HepG2 (cell line): ENCODE measurements at regions not wholly inside any gene's neighbourhood (a gene's known extent, or its start where the extent isn't known, plus 50 kb on each side); places are given as distances from the start of the nearest gene placed in this dataset.

Experiments
- ATAC-seq: fragments of 200-7000 bp; cut with Tn5 transposase; 3 replicates; pipeline ENCODE4 v1.9.1; 2020; ENCODE audit warnings: mild to moderate bottlenecking, moderate library complexity
- BruUV-seq: library from RNA; stranded (reverse); fragments of 400-500 nt; replicated peaks from 2 replicates; lab custom pipeline; 2021; lab: Mats Ljungman, UMichigan
- CTCF ChIA-PET: fragments of 300-600 bp; formaldehyde crosslinking; extraction: SDS; loops from one replicate; lab custom pipeline; 2021; ENCODE audit warnings: low total read pairs, inconsistent platforms, low intra/inter-chr PET ratio; lab: Yijun Ruan, JAX
- POLR2A ChIA-PET: fragments of 350-600 bp; sonication (Branson Sonifier 250); formaldehyde crosslinking; loops from one replicate; lab custom pipeline; 2020; ENCODE audit warnings: antibody characterized with exemption, inconsistent platforms; lab: Yijun Ruan, JAX
- DNase-seq: peaks from one replicate; pipeline ENCODE4 v3.0.0-alpha.2; 2015; ENCODE audit warnings: low spot score
- FAIRE-seq: peaks from 3 replicates; lab custom pipeline; 2011; peaks lifted over from hg19 to GRCh38; lab: Jason Lieb, UNC
- H2AFZ ChIP-seq: one replicate; pipeline ENCODE4 v1.6.1; 2011; ENCODE audit warnings: low read length, inconsistent platforms
- H3K27ac ChIP-seq: fragments of 300-600 bp; 3 replicates; pipeline ENCODE4 v1.8.0; 2011; ENCODE audit warnings: mixed run types, mild to moderate bottlenecking, mixed read lengths, low read length, inconsistent platforms; ENCODE audit not compliant: insufficient read depth; ENCODE audit errors: extremely low read length
- H3K27me3 ChIP-seq, 2 experiments: fragments of 200-600 bp in 1 of 2; 2 replicates in 1 of 2; 3 replicates in 1 of 2; pipeline versions ENCODE4 v1.6.0 to v1.8.0; 2011; ENCODE audit warnings: low read length in 2 of 2, mild to moderate bottlenecking in 2 of 2, moderate library complexity in 2 of 2, inconsistent platforms in 1 of 2; ENCODE audit not compliant: insufficient read depth in 2 of 2, control insufficient read depth in 1 of 2
- H3K36me3 ChIP-seq, 2 experiments: fragments of 200-600 bp in 1 of 2; replicated peaks in 1 of 2; 2 replicates in 1 of 2; 3 replicates in 1 of 2; pipeline versions ENCODE4 v1.5.1 to v1.8.0; 2011; ENCODE audit warnings: low read length in 2 of 2, inconsistent platforms in 1 of 2; ENCODE audit not compliant: insufficient read depth in 2 of 2, control insufficient read depth in 1 of 2
- H3K4me1 ChIP-seq: 2 replicates; pipeline ENCODE4 v1.5.1; 2012; ENCODE audit warnings: low read length, inconsistent platforms; ENCODE audit not compliant: insufficient read depth
- H3K4me2 ChIP-seq: 2 replicates; pipeline ENCODE4 v1.6.0; 2011; ENCODE audit warnings: low read depth, low read length, inconsistent platforms
- H3K4me3 ChIP-seq, 3 experiments: fragments of 200-600 bp in 1 of 3; sonication (generic), shearing (Covaris generic) in 1 of 3; replicated peaks in 1 of 3; 2 replicates each; pipeline ENCODE4 v1.5.1; 2011 to 2016; ENCODE audit warnings: low read length in 3 of 3, inconsistent platforms in 2 of 3, low read depth in 2 of 3, mild to moderate bottlenecking in 2 of 3, control low read depth in 1 of 3, mixed read lengths in 1 of 3; ENCODE audit not compliant: insufficient read depth in 1 of 3
- H3K79me2 ChIP-seq: one replicate; pipeline ENCODE4 v1.6.1; 2011; ENCODE audit warnings: low read length, inconsistent platforms; ENCODE audit not compliant: insufficient read depth
- H3K9ac ChIP-seq: 2 replicates; pipeline ENCODE4 v1.6.0; 2011; ENCODE audit warnings: mild to moderate bottlenecking, low read depth, low read length, inconsistent platforms; ENCODE audit not compliant: insufficient read depth
- H3K9me3 ChIP-seq: 2 replicates; pipeline ENCODE4 v1.5.1; 2012; ENCODE audit warnings: mild to moderate bottlenecking, low read length
- H4K20me1 ChIP-seq: 2 replicates; pipeline ENCODE4 v1.6.0; 2011; ENCODE audit warnings: inconsistent platforms, mild to moderate bottlenecking, low read length, moderate library complexity; ENCODE audit not compliant: insufficient read depth
- ATF2 ChIP-seq: sonication (generic); formaldehyde crosslinking; IDR thresholded peaks from 2 replicates; pipeline ENCODE4 v1.4.0; 2020; ENCODE audit warnings: missing genetic modification reagents
- ERF ChIP-seq: IDR thresholded peaks from 2 replicates; pipeline ENCODE4 v1.6.1; 2018; ENCODE audit warnings: missing biosample characterization, missing genetic modification reagents
- HDAC6 ChIP-seq: fragments of 200-600 bp; sonication (generic); IDR thresholded peaks from 2 replicates; pipeline ENCODE4 v1.7.0; 2017; ENCODE audit warnings: mild to moderate bottlenecking, antibody characterized with exemption, low read length, low read depth
- IRF1 ChIP-seq: sonication (generic); formaldehyde crosslinking; IDR thresholded peaks from 2 replicates; pipeline ENCODE4 v1.4.0; 2020; ENCODE audit warnings: low read depth, mild to moderate bottlenecking, missing genetic modification reagents
- RCOR2 ChIP-seq: IDR thresholded peaks from 2 replicates; pipeline ENCODE4 v1.6.1; 2016; ENCODE audit warnings: missing biosample characterization, missing genetic modification reagents
- SP5 ChIP-seq: IDR thresholded peaks from 2 replicates; pipeline ENCODE4 v1.6.1; 2016; ENCODE audit warnings: low read depth, borderline replicate concordance
- ZBTB25 ChIP-seq: IDR thresholded peaks from 2 replicates; pipeline ENCODE4 v1.6.1; 2018; ENCODE audit warnings: missing genetic modification reagents
- ZBTB33 ChIP-seq: sonication (generic); formaldehyde crosslinking; IDR thresholded peaks from 2 replicates; pipeline ENCODE4 v1.4.0; 2020; ENCODE audit warnings: missing genetic modification reagents
- WGBS: methylation state at CpG from one replicate; pipeline ENCODE4 v1.1.6; 2017; ENCODE audit warnings: low lambda C conversion rate; 5-methylcytosine and 5-hydroxymethylcytosine counted together
- in situ Hi-C: cut with HindIII; loops from 2 replicates; pipeline ENCODE4 v1.10.0; 2017; ENCODE audit warnings: low pct_unique_long_range_greater_than_20kb; ENCODE audit not compliant: extremely low pct_ligation_motif_present
- intact Hi-C: fragments of 100-400 bp; cut with micrococcal nuclease; formaldehyde crosslinking; loops from one replicate; pipeline ENCODE4 v1.10.0; 2022; ENCODE audit not compliant: unreplicated experiment
- TF ChIP-seq, protein P1 (sequence below): sonication (generic); formaldehyde crosslinking; IDR thresholded peaks from 2 replicates; pipeline ENCODE4 v1.8.0; 2022; ENCODE audit warnings: mild to moderate bottlenecking, missing genetic modification reagents; ENCODE audit not compliant: insufficient replicate concordance

DNA sequence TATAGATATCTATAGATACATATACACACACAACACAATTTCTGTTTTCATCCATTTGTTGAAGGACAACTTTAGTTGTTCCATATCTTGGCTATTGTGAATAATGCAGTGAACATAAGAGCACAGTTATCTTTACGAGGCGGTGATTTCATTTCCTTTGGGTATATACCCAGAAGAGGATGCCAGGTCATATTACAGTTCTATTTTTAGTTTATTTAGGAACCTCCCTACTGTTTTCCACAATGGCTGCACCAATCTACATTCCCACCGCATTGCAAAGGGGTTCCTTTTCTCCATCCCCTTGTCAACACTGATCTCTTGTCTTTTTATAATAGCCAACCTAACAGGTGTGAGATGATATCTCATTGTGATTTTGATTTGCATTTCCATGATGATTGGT, 143.4 kb upstream of the ARHGAP5 start:
- intact Hi-C loops (loop anchor here (1.0 to 2.0 kb wide), 3 partner anchors 140 to 319 kb away; partner anchors contain the start of genes RNU6-7 and RNU6-8), in situ Hi-C loops (loop anchor here (5.0 to 10.0 kb wide), 3 partner anchors 139 to 621 kb away; no protein-coding TSS in a partner anchor)
- BruUV-seq, result no TSS peak
- no peak overlapping the region for H3K27ac ChIP-seq
- no peaks in the 10 kb centered on the region for H3K9me3 ChIP-seq
- H2AFZ ChIP-seq, result no peak overlapping the region
- ChIA-PET CTCF (interaction anchor here (3.2 kb wide), 1 partner anchor 321 kb away, joined by 18 read pairs; no protein-coding TSS in a partner anchor), POLR2A (interaction anchor here (1.7 kb wide), 1 partner anchor 143 kb away, joined by 6 read pairs; the partner anchor contains the start of gene ARHGAP5)
- TF ChIP-seq, protein P1, sequence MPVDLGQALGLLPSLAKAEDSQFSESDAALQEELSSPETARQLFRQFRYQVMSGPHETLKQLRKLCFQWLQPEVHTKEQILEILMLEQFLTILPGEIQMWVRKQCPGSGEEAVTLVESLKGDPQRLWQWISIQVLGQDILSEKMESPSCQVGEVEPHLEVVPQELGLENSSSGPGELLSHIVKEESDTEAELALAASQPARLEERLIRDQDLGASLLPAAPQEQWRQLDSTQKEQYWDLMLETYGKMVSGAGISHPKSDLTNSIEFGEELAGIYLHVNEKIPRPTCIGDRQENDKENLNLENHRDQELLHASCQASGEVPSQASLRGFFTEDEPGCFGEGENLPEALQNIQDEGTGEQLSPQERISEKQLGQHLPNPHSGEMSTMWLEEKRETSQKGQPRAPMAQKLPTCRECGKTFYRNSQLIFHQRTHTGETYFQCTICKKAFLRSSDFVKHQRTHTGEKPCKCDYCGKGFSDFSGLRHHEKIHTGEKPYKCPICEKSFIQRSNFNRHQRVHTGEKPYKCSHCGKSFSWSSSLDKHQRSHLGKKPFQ (CRISPR knock-in tag), result peak; percentile 7
- no peak for TF ChIP-seq HDAC6
- H3K4me2 ChIP-seq, result no peak overlapping the region
- no peaks in the 10 kb centered on the region for H3K27me3 ChIP-seq
- WGBS, result 46% methylated on average over 3 of the region's 3 CpGs
- no peak overlapping the region for H3K9ac ChIP-seq
- ATAC-seq (no peak), FAIRE-seq (no peak), DNase-seq (no peak)
- H3K36me3 ChIP-seq, result no peaks in the 10 kb centered on the region
- H3K79me2 ChIP-seq, result no peaks in the 10 kb centered on the region
- H4K20me1 ChIP-seq, result no peaks in the 10 kb centered on the region
- H3K4me1 ChIP-seq, result peaks cover 42% of the 10 kb centered on the region
- H3K4me3 ChIP-seq, result no peak overlapping the region

- POLR2A ChIA-PET, result interaction anchor here (1.0 to 1.7 kb wide), 3 partner anchors 72 to 269 kb away, joined by 3 to 6 read pairs (median 4); partner anchors contain the start of gene ARHGAP5
- FAIRE-seq, result peak; percentile 72
- TF ChIP-seq ATF2 (CRISPR knock-in tag), result 0 out of 2 replicates have a peak, but pooled peaks have one; percentile 42
- no peak for TF ChIP-seq IRF1 (CRISPR knock-in tag)
- TF ChIP-seq ZBTB25 (CRISPR knock-in tag), result peak; percentile 66; the same call in 1 of the 2 replicates
- TF ChIP-seq RCOR2 (CRISPR knock-in tag), result 0 out of 2 replicates have a peak, but pooled peaks have one; percentile 16
- TF ChIP-seq ZBTB33 (CRISPR knock-in tag), result no peak
- TF ChIP-seq SP5, result peak; percentile 8; the same call in 1 of the 2 replicates
- TF ChIP-seq ERF (CRISPR knock-in tag), result peak; percentile 90
Observed at GRCh38 chr14:31934767-31935266, 142.3 kb upstream of the ARHGAP5 start.

More at GRCh38 chr14:31934767-31935266, 142.3 kb upstream of the ARHGAP5 start:
- H2AFZ ChIP-seq, result no peak overlapping the region
- BruUV-seq, result no TSS peak
- no peaks in the 10 kb centered on the region for H3K36me3 ChIP-seq
- ATAC-seq, result peak; percentile 74
- no peaks in the 10 kb centered on the region for H4K20me1 ChIP-seq
- no peaks in the 10 kb centered on the region for H3K9me3 ChIP-seq
- intact Hi-C loops, result loop anchor here (1.0 to 2.0 kb wide), 4 partner anchors 75 to 317 kb away; partner anchors contain the start of genes RNU6-7 and RNU6-8
- CTCF ChIA-PET, result interaction anchor here (1.0 to 3.4 kb wide), 4 partner anchors 31 to 320 kb away, joined by 3 to 30 read pairs (median 14); no protein-coding TSS in a partner anchor
- DNase-seq, result peak; percentile 90
- 15% methylated on average over 4 of the region's 4 CpGs for WGBS
- H3K9ac ChIP-seq, result no peak overlapping the region
- H3K4me2 ChIP-seq, result peak overlapping the region; percentile 41
- no peaks in the 10 kb centered on the region for H3K79me2 ChIP-seq
- H3K4me3 ChIP-seq, result no peak overlapping the region
- peaks cover 42% of the 10 kb centered on the region for H3K4me1 ChIP-seq
- H3K27me3 ChIP-seq, result no peaks in the 10 kb centered on the region
- in situ Hi-C loops, result loop anchor here (5.0 to 10.0 kb wide), 3 partner anchors 137 to 620 kb away; no protein-coding TSS in a partner anchor
- H3K27ac ChIP-seq, result no peak overlapping the region
